GM21447 (cell line): ENCODE measurements at regions not wholly inside any gene's neighbourhood (a gene's known extent, or its start where the extent isn't known, plus 50 kb on each side); places are given as distances from the start of the nearest gene placed in this dataset.

Experiments
- ATAC-seq: cut with Tn5 transposase; IDR thresholded peaks from one replicate; pipeline ENCODE4 v1.9.1; 2021; ENCODE audit not compliant: unreplicated experiment

GRCh38 chr2:59066787-59067399 lies 825.8 kb upstream of the FANCL start:
- no peak for ATAC-seq

GRCh38 chr2:59047373-59047995 lies 806.4 kb upstream of the FANCL start:
- no peak for ATAC-seq

- no peak for ATAC-seq
Observed at GRCh38 chr2:59046401-59047372, 805.6 kb upstream of the FANCL start.

DNA sequence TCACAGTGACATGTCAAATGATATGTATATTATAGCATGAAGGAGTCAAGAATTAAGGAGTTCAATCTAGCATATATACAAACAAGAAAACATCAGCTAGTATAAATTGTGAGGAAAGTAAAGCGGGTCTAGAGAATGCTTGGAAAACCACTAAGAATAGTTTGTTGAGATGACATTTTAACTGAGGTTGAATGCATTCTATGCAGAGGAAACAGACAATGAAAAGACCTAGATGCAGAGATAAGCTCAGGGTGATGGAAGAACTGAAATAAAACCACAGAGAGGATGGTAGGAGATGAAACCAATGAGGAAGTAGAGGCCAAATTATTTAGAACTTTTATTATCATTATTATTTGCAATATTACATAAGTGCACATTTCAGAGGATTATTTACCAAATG lies 803.6 kb upstream of the FANCL start:
- ATAC-seq = no peak

DNA sequence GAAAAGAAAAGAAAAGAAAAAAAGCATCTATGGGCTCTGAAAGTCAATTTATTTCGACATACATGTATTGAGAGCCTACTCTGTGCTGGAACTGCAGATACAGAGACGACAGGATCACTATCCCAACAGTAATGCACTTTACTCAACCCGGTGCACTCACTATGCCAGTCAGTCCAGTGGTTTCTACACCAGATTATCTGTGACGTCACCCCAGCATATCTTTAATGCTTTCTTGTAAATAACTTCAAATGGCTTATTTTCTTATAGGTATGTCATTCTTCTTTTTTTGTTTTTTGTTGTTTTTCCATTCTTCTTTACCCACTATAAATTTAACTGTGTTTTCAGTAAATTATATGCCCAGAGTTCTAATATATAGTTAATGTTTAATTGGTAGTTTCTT lies 800.0 kb upstream of the FANCL start:
- ATAC-seq = no peak

DNA sequence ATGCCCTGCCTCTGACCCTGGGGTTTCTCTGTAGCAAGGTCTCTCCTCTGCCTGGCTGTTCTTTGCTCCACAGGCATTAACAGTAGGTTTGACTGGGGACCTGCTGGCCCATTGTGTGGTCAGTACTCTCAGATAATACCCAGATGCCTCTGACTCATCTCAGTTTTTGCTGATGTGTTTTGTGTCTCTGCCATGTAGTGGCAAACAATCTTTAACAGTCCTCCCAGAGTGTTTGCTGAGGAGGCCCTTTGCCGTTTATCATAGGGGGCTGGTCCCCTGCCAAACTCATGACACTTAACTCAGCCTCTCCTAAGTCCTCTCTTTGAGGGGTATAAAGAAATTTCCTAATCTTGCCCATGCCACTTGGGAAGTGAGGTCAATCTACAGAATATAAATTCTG lies 793.7 kb upstream of the FANCL start:
- no peak for ATAC-seq

GRCh38 chr2:59034106-59034505 lies 793.0 kb upstream of the FANCL start:
- ATAC-seq = no peak

DNA sequence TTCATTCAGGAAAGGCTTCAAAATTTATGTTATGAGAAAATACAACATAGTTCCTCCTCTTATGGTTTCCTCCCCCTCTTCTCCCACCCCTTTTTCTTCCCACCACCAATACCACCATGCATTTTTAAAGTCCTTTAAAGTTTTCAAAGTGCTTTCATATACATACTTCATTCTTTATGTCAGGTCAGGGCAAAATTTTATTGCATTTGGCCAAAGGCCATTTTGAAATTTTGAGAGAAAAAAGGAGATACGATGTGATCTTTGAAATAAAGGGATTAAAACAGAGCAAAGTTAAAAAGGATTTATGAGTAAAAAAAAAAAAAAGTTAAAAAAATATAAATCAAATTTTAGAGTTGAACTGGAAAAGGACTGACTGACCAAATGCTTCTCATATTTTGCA lies 792.5 kb upstream of the FANCL start:
- ATAC-seq = no peak

- ATAC-seq = no peak
Observed at GRCh38 chr2:59032499-59032898, 791.4 kb upstream of the FANCL start.

GRCh38 chr2:59029058-59029457 lies 787.9 kb upstream of the FANCL start:
- ATAC-seq = no peak

GRCh38 chr2:59027320-59027719 lies 786.2 kb upstream of the FANCL start:
- no peak for ATAC-seq

- no peak for ATAC-seq
Observed at GRCh38 chr2:59025157-59025757, 784.1 kb upstream of the FANCL start.

- ATAC-seq = no peak
Observed at GRCh38 chr2:59021786-59022185, 780.7 kb upstream of the FANCL start.

GRCh38 chr2:59019566-59020159 lies 778.5 kb upstream of the FANCL start:
- no peak for ATAC-seq

- no peak for ATAC-seq
Observed at GRCh38 chr2:59018737-59019136, 777.6 kb upstream of the FANCL start.

DNA sequence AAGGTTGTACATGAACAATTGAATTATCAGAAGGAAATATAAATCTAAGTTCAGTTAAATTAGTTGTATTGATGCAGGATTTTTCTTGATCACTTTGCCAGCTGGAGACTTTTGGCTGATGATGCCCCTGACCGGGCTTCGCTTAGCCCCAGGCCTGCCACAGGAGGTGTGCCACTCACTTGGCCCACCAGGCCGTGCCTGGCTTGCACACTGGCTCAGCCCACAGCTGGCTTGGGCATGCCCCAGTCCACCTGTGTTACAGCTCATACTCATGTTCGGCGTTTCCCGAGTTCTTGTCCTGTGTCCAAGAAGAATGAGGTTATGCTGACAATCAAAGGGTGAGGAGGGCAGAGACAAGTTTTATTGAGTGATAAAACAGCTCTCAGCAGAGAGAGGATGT lies 773.9 kb upstream of the FANCL start:
- no peak for ATAC-seq

GRCh38 chr2:59012971-59013370 lies 771.8 kb upstream of the FANCL start:
- no peak for ATAC-seq

- ATAC-seq = no peak
Observed at GRCh38 chr2:59012234-59012633, 771.1 kb upstream of the FANCL start.

DNA sequence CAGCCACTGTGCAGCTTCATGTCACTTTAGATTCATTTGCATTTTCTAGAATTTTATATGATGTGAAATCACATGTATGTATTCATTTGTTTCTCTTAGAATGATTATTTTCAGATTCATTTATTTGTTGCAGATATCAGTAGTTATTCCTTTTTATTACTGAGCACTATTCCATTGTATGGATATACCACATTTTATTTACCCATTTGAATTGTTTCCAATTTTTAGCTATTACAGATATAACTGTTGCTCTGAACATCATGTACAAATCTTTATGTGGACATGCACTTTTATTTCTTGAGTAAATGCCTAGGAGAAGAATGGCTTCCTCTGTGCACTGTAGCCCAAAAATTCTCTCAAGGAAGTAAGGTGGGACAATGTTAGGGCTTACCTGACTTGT lies 767.8 kb upstream of the FANCL start:
- no peak for ATAC-seq

DNA sequence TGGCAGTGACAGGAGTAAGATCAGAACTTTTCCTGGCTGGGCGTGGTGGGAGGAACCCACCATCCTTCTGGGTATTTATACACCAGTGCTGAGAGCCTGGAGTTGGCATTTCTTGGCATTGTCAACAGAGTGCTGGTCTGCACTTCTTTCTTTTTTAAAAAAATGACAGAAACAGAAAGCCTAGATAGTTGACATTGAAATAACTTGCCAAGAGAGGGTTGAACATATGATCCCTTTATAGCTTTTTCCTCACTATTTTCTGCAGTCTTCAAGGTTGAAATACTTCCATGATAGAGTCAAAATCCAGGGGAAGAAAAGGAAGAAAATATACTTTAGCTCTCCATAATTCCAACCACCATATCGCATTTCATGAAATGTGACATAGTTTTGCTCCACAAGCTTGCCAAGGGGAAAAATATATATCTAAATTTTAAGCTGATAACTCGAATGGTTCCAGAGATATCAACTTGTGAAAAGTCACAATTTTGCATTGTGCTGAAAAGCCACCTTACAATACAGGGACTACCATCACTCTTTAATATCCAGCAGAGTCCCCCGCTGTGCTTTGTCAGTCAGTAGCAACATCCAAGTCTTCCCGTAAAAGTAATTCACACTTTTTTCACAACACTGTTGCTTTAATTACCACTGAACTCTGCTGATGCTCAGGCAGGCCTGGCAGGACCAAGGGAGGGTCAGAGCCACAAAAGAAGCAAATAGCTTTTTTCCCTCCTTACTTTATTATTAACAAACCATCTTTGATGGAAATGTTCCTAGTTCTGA lies 764.9 kb upstream of the FANCL start:
- no peak for ATAC-seq
